ENCODE measurements at regions not wholly inside any gene's neighbourhood (a gene's known extent, or its start where the extent isn't known, plus 50 kb on each side); places are given as distances from the start of the nearest gene placed in this dataset.

DNA sequence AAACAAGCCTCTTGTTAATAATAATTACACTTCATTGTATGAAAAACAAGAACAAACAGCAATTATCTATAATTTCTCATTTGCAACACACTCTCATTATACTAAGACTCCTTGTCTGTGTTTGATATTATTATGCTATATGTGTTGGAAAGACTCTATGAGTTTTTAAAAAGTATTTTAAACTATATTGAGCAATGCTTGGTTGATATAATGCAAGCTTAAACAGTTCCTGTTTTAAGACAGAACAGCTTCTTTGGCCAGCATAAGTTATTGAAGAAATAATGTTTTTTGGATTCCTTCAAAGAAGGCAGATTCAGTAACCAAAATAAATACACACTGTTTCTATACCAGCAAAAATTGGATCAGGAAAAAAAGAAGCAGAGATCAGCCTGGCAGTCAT is 871.4 kb downstream of the MAT2B start:
- no peaks in the 10 kb centered on the region for H3K36me3 ChIP-seq (replicated peaks in 1 of 2; ENCODE audit: control insufficient read depth in 1 of 2, insufficient read depth in 2 of 2, low read length in 2 of 2)
- H3K4me3 Mint-ChIP-seq: no peak overlapping the region
- H3K4me2 ChIP-seq (replicated peaks; ENCODE audit: extremely low read depth, low read length, poor library complexity, severe bottlenecking): no peak overlapping the region
- no peaks in the 10 kb centered on the region for H3K4me1 ChIP-seq (ENCODE audit: control insufficient read depth in 1 of 2, insufficient read depth in 2 of 2, low read length in 2 of 2)
- no peaks in the 10 kb centered on the region for H4K20me1 ChIP-seq (ENCODE audit: insufficient read depth, low read length)
- no peak overlapping the region for H3K4me3 ChIP-seq (replicated peaks in 1 of 3; ENCODE audit: low read depth in 2 of 3, low read length in 3 of 3)
- H3K4me1 Mint-ChIP-seq: no peaks in the 10 kb centered on the region
- H3K36me3 Mint-ChIP-seq: no peaks in the 10 kb centered on the region
- no peaks in the 10 kb centered on the region for H3K27me3 Mint-ChIP-seq (ENCODE audit: low read depth in 3 of 3)
- no peaks in the 10 kb centered on the region for H3K27me3 ChIP-seq (ENCODE audit: control insufficient read depth in 2 of 2, insufficient read depth in 2 of 2, low read length in 2 of 2)
- H3K9me3 ChIP-seq (replicated peaks in 1 of 2; ENCODE audit: control insufficient read depth in 1 of 2, insufficient read depth in 1 of 2, low read length in 2 of 2): no peaks in the 10 kb centered on the region
- no peak overlapping the region for H2AFZ ChIP-seq (ENCODE audit: insufficient read depth, low read depth, low read length, poor library complexity, severe bottlenecking)
- H3K9me3 Mint-ChIP-seq: peaks cover 0 to 7% (median 2%) of the 10 kb centered on the region in 7 donors
- no peak overlapping the region for H3K9ac ChIP-seq (ENCODE audit: insufficient read depth, low read length, poor library complexity, severe bottlenecking)
- no peak overlapping the region for H3K27ac Mint-ChIP-seq
- intact Hi-C loops (cut with micrococcal nuclease): no loop called here
- no peak overlapping the region for H3K27ac ChIP-seq (ENCODE audit: low read depth in 1 of 2, low read length in 2 of 2)
- H3K79me2 ChIP-seq (ENCODE audit: insufficient read depth, low read length): no peaks in the 10 kb centered on the region
- TF ChIP-seq, protein P1, sequence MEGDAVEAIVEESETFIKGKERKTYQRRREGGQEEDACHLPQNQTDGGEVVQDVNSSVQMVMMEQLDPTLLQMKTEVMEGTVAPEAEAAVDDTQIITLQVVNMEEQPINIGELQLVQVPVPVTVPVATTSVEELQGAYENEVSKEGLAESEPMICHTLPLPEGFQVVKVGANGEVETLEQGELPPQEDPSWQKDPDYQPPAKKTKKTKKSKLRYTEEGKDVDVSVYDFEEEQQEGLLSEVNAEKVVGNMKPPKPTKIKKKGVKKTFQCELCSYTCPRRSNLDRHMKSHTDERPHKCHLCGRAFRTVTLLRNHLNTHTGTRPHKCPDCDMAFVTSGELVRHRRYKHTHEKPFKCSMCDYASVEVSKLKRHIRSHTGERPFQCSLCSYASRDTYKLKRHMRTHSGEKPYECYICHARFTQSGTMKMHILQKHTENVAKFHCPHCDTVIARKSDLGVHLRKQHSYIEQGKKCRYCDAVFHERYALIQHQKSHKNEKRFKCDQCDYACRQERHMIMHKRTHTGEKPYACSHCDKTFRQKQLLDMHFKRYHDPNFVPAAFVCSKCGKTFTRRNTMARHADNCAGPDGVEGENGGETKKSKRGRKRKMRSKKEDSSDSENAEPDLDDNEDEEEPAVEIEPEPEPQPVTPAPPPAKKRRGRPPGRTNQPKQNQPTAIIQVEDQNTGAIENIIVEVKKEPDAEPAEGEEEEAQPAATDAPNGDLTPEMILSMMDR (IDR thresholded peaks at IDR 0.05): no peak
- peak in 1 of 3 donors; percentile 3 for DNase-seq

DNA sequence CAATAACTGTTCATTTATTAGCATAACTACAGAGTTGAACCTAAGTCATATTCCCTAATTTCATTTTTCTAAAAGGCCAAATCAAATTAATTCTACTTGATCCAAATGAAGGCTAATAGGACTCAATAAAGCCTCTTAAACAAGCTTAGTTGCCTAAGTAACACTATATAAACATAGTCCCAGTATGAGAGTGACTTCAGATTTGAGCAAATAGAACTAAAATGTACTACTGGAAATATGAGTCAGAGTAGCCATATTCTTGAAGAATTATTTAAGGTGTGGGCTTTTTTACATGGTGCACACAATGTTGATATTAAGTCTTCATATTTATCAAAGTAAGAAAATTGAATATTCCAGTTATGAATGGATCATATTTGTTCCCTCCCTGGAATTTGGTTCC is 872.3 kb downstream of the MAT2B start:
- no peak overlapping the region for H3K4me3 ChIP-seq (replicated peaks in 1 of 3; ENCODE audit: low read depth in 2 of 3, low read length in 3 of 3)
- TF ChIP-seq, protein P1 (IDR thresholded peaks at IDR 0.05): no peak
- DNase-seq: no peak
- no peaks in the 10 kb centered on the region for H3K4me1 Mint-ChIP-seq
- no peaks in the 10 kb centered on the region for H3K36me3 ChIP-seq (replicated peaks in 1 of 2; ENCODE audit: control insufficient read depth in 1 of 2, insufficient read depth in 2 of 2, low read length in 2 of 2)
- H2AFZ ChIP-seq (ENCODE audit: insufficient read depth, low read depth, low read length, poor library complexity, severe bottlenecking): no peak overlapping the region
- H3K4me1 ChIP-seq (ENCODE audit: control insufficient read depth in 1 of 2, insufficient read depth in 2 of 2, low read length in 2 of 2): no peaks in the 10 kb centered on the region
- peaks cover 0 to 2% (median 1%) of the 10 kb centered on the region in 3 donors for H3K27me3 Mint-ChIP-seq (ENCODE audit: low read depth in 3 of 3)
- intact Hi-C loops (cut with micrococcal nuclease): no loop called here
- no peaks in the 10 kb centered on the region for H3K27me3 ChIP-seq (ENCODE audit: control insufficient read depth in 2 of 2, insufficient read depth in 2 of 2, low read length in 2 of 2)
- H3K9me3 Mint-ChIP-seq: peaks cover 0 to 6% (median 2%) of the 10 kb centered on the region in 7 donors
- no peak overlapping the region for H3K4me2 ChIP-seq (replicated peaks; ENCODE audit: extremely low read depth, low read length, poor library complexity, severe bottlenecking)
- H4K20me1 ChIP-seq (ENCODE audit: insufficient read depth, low read length): no peaks in the 10 kb centered on the region
- no peaks in the 10 kb centered on the region for H3K9me3 ChIP-seq (replicated peaks in 1 of 2; ENCODE audit: control insufficient read depth in 1 of 2, insufficient read depth in 1 of 2, low read length in 2 of 2)
- H3K27ac Mint-ChIP-seq: no peak overlapping the region
- H3K27ac ChIP-seq (ENCODE audit: low read depth in 1 of 2, low read length in 2 of 2): no peak overlapping the region
- no peak overlapping the region for H3K4me3 Mint-ChIP-seq
- H3K9ac ChIP-seq (ENCODE audit: insufficient read depth, low read length, poor library complexity, severe bottlenecking): no peak overlapping the region
- no peaks in the 10 kb centered on the region for H3K79me2 ChIP-seq (ENCODE audit: insufficient read depth, low read length)
- no peaks in the 10 kb centered on the region for H3K36me3 Mint-ChIP-seq

Measured in CD14-positive monocyte (primary cell).